Activated T-cell treated with anti-CD3 and anti-CD28 coated beads, Interleukin-2, amount 50 U/mL, for 4 hours (primary cell): ENCODE measurements at regions not wholly inside any gene's neighbourhood (a gene's known extent, or its start where the extent isn't known, plus 50 kb on each side); places are given as distances from the start of the nearest gene placed in this dataset.

Source experiments
- ATAC-seq, 2 donors: fragments of 200-7000 bp; cut with Tn5 transposase; one replicate each; pipeline ENCODE4 v1.10.0; 2021
- DNase-seq: peaks from one replicate; pipeline ENCODE4 v3.0.0-alpha.2; 2020
- H3K27me3 Mint-ChIP-seq: one replicate; pipeline ENCODE4 v1.8.0; 2021; ENCODE audit warnings: low read depth, mixed read lengths
- H3K36me3 Mint-ChIP-seq: one replicate; pipeline ENCODE4 v1.8.0; 2022; ENCODE audit warnings: mixed read lengths; ENCODE audit not compliant: insufficient read depth
- H3K4me1 Mint-ChIP-seq: one replicate; pipeline ENCODE4 v1.8.0; 2021; ENCODE audit warnings: low read depth, mixed read lengths
- H3K4me3 Mint-ChIP-seq: one replicate; pipeline ENCODE4 v1.8.0; 2021; ENCODE audit warnings: mild to moderate bottlenecking, moderate library complexity, mixed read lengths
- H3K9me3 Mint-ChIP-seq: one replicate; pipeline ENCODE4 v1.8.0; 2021; ENCODE audit warnings: mixed read lengths

DNA sequence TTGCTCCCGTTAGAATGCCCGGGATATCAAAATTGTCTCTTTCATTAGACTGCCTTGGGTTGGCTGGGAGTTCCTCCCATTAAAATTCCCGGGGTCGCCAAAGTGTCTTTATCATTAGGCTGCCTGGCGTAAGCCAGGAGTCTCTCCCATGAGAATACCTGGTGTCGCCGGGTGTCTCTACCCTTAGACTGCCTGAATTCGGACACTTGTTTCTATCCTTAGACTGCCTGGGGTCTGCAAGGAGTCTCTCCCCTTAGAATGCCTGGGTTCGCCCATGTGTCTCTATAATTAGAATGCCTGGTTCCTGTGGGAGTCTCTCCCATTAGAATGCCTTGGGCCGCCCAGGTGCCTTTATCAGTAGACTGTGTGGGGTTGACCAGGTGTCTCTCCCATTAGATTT is 1538.2 kb downstream of the UQCRFS1 start:
- ATAC-seq (no peak), DNase-seq (no peak)
- Mint-ChIP-seq H3K9me3 (peaks cover 25% of the 10 kb centered on the region), H3K4me3 (no peak overlapping the region), H3K36me3 (no peaks in the 10 kb centered on the region), H3K4me1 (no peaks in the 10 kb centered on the region), H3K27me3 (no peaks in the 10 kb centered on the region)

DNA sequence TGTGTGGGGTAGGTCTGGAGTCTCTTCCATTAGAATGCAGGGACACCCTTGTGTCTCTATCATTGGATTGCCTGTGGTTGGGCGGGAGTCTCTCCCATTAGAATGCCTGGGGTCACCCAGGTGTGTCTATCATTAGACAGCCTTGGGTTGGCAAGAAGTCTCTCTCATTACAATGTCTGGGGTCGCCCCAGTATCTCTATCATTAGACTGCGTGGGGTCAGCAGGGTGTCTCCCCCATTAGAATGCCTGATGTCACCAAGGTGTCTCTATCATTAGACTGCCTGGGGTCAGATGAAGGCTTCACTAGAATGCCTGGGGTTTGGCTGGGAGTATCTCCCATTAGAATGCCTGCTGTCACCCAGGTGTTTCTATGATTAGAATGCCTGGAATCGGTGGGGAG is 1539.0 kb downstream of the UQCRFS1 start:
- DNase-seq (no peak), ATAC-seq (no peak)
- Mint-ChIP-seq H3K27me3 (no peaks in the 10 kb centered on the region), H3K4me3 (no peak overlapping the region), H3K9me3 (peaks cover 28% of the 10 kb centered on the region), H3K4me1 (no peaks in the 10 kb centered on the region), H3K36me3 (no peaks in the 10 kb centered on the region)

DNA sequence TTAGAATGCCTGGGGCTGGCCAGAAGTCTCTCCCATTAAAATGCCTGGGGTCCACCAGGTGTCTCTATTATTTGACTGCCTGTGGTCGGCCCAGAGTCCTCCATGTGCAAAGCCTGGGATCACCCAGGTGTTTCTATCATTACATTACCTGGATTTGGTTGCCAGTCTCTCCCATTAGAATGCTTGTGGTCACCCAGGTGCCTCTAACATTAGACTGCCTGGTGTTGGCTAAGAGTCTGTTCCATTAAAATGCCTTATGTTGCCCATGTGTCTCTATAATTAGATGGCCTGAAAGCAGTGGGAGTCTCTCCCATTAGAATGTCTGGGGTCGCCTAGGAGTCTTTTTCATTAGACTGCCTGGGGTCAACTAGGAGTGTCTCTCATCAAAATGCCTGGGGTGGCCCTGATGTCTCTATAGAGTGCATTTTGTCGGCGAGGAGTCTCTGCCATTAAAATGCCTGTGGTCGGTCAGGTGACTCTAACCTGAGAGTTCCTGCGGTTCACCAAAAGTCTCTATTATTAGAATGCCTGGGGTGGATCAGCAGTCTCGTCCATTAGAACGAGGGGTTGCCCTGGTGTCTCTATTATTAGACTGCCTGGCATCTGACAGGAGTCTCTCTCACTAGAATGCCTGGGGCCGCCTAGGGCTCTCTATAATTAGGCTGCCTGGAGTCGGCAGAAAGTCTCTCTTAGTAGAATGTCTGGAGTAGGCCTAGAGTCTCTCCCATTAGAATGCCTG is 1540.5 kb downstream of the UQCRFS1 start:
- no peak overlapping the region for H3K4me3 Mint-ChIP-seq
- DNase-seq (no peak), ATAC-seq (no peak)
- H3K4me1 Mint-ChIP-seq, result no peaks in the 10 kb centered on the region
- H3K27me3 Mint-ChIP-seq, result no peaks in the 10 kb centered on the region
- H3K9me3 Mint-ChIP-seq, result peaks cover 19% of the 10 kb centered on the region
- no peaks in the 10 kb centered on the region for H3K36me3 Mint-ChIP-seq

DNA sequence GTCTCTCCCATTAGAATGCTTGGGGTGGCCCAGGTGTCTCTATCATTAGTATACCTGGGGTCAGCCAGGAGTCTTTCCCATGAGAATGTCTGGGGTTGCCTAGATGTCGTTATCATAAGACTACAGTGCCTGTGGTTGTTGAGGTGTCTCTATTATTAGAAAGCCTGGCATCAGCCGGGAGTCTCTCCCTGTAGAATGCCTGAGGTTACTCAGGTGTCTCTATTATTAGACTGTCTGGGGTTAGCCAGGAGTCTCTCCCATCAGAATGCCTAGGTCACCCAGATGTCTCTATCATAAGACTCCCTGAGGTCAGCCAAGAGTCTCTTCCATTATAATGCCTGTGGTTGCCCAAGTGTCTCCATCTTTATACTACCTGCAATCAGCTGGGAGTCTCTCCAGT is 1541.1 kb downstream of the UQCRFS1 start:
- Mint-ChIP-seq H3K9me3 (peaks cover 18% of the 10 kb centered on the region), H3K4me3 (no peak overlapping the region), H3K27me3 (no peaks in the 10 kb centered on the region), H3K36me3 (no peaks in the 10 kb centered on the region), H3K4me1 (no peaks in the 10 kb centered on the region)
- DNase-seq (no peak), ATAC-seq (no peak)

DNA sequence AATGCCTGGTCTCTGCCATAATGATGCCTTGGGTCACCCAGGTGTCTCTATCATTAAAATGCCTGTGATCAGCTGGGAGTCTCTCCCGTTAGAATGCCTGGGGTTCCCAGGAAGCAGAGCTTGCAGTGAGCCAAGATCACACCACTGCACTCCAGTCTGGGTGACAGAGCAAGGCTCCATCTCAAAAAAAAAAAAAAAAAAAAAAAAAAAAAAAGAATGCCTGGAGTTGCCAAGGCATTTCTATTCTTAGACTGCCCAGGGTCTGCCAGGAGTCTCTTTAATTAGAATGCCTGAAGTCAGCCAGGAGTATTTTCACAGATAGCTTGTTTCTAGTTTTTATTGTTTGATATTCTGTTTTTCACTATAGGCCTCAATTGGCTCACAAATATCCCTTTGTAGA is 1552.5 kb downstream of the UQCRFS1 start:
- Mint-ChIP-seq H3K4me1 (no peaks in the 10 kb centered on the region), H3K4me3 (no peak overlapping the region), H3K36me3 (no peaks in the 10 kb centered on the region), H3K9me3 (peaks cover 37% of the 10 kb centered on the region), H3K27me3 (no peaks in the 10 kb centered on the region)
- no peak for ATAC-seq
- DNase-seq, result no peak

DNA sequence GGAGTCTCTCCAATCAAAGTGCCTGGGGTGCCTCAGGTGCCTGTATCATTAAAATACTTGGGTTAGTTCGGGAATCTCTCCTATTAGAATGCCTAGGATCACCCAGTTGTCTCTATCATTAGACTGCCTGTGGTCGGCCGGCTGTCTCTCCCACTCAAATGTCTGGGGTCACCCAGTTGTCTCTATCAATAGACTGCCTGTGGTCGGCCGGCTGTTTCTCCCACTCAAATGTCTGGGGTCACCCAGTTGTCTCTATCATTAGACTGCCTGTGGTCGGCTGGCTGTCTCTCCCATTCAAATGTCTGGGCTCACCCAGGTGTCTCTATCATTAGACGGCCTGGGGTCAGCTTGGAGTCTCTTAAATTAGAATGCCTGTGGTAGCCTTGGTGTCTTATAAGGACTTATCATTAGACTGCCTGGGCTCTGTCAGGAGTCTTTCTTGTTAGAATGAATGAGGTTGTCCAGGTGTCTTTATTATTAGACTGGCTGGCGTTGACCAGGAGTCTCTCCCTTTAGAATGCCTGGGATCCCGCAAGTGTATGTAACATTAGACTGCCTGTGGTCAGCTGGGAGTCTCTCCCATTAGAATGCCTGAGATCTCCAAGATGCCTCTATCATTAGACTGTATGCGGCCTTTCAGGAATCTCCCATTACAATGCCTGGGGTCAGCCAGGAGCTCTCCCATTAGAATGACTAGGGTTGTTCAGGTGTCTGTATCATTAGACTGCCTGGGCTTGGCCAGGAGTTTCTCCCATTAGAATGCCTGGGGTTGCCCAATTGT is 1555.5 kb downstream of the UQCRFS1 start:
- ATAC-seq, result no peak
- no peak for DNase-seq
- peaks cover 33% of the 10 kb centered on the region for H3K9me3 Mint-ChIP-seq
- H3K4me3 Mint-ChIP-seq, result no peak overlapping the region
- no peaks in the 10 kb centered on the region for H3K4me1 Mint-ChIP-seq
- no peaks in the 10 kb centered on the region for H3K27me3 Mint-ChIP-seq
- H3K36me3 Mint-ChIP-seq, result no peaks in the 10 kb centered on the region

DNA sequence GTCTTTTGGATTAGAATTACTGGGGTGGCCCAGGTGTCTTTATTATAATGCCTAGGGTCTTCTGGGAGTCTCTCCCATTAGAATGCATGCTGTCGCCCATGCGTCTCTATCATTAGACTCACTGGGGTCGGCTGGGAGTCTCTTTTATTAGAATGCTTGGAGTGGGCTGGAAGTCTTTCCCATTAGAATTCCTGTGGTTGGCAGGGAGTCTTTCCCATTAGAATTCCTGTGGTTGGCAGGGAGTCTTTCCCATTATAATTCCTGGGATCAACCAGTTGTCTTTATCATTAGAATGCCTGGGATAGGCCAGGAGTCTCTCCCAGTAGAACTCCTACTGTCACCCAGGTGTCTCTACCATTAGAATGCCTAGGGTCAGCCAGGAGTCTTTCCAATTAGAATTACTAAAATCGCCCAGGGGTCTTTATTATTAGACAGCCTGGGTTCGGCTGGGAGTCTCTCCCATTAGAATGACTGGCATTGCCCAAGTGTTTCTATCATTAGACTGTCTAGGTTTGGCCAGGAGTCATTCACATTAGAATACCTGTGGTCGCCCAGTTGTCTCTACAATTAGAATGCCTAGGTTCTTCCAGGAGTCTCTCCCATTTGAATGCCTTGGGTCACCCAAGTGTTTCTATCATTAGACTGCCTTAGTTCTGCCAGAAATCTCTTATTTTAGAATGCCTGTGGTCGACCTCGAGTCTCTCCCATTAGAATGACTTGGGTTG is 1558.5 kb downstream of the UQCRFS1 start:
- DNase-seq (no peak), ATAC-seq (no peak)
- no peaks in the 10 kb centered on the region for H3K27me3 Mint-ChIP-seq
- H3K36me3 Mint-ChIP-seq, result no peaks in the 10 kb centered on the region
- H3K4me1 Mint-ChIP-seq, result no peaks in the 10 kb centered on the region
- no peak overlapping the region for H3K4me3 Mint-ChIP-seq
- peaks cover 47% of the 10 kb centered on the region for H3K9me3 Mint-ChIP-seq

DNA sequence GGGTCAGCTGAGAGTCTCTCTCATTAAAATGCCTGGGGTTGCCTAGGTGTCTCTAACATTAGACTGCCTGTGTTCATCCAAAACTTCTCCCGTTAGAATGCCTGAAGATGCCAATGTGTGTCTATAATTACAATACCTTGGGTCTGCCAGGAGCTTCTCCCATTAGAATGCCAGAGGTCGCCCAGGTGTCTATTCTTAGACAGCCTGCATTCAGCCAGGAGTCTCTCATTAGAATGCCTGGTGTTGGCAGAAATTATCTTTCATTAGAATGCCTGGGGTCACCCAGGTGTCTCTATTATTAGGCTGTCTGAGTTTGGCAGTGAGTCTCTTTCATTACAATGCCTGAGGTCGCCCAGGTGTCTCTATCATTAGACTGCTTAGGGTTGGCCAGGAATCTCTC is 1560.2 kb downstream of the UQCRFS1 start:
- Mint-ChIP-seq H3K27me3 (no peaks in the 10 kb centered on the region), H3K4me3 (no peak overlapping the region), H3K36me3 (no peaks in the 10 kb centered on the region), H3K4me1 (no peaks in the 10 kb centered on the region), H3K9me3 (peaks cover 43% of the 10 kb centered on the region)
- no peak for DNase-seq
- ATAC-seq, result no peak

DNA sequence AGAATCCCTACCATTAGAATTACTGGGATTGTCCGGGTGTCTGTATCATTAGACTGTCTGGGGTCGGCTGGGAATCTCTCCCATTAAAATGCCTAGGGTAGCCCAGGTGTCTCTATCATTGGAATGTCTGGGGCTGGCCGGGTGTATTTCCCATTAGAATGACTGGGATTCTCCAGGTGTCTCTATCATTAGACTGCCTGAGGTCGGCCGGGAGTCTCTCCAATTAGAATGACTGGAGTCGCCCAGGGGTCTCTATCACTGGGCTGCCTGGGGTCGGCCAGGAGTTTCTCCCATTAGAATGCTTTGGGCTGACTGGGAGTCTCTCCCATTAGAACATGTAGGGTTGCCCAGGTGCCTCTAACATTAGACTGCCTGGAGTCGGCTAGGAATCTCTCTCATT is 1560.7 kb downstream of the UQCRFS1 start:
- Mint-ChIP-seq H3K36me3 (no peaks in the 10 kb centered on the region), H3K4me3 (no peak overlapping the region), H3K27me3 (no peaks in the 10 kb centered on the region), H3K4me1 (no peaks in the 10 kb centered on the region), H3K9me3 (peaks cover 43% of the 10 kb centered on the region)
- ATAC-seq, result no peak
- DNase-seq, result no peak

DNA sequence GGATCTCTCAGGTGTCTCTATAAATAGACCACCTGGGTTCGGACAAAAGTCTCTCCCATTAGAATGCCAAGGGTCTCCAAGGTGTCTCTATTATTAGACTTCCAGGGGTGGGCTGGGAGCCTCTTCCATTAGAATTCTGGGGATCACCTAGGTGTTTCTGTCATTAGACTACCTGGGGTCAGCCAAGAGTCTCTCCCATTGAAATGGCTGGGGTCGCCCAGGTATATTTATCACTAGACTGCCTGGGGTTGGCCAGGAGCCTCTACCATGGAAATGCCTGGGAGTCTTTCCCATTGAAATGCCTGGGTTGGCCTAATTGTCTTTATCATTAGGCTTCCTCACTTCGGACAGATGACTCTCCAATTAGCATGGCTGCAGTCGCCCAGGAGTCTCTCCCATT is 1565.5 kb downstream of the UQCRFS1 start:
- Mint-ChIP-seq H3K27me3 (no peaks in the 10 kb centered on the region), H3K4me3 (no peak overlapping the region)
- no peak for ATAC-seq

DNA sequence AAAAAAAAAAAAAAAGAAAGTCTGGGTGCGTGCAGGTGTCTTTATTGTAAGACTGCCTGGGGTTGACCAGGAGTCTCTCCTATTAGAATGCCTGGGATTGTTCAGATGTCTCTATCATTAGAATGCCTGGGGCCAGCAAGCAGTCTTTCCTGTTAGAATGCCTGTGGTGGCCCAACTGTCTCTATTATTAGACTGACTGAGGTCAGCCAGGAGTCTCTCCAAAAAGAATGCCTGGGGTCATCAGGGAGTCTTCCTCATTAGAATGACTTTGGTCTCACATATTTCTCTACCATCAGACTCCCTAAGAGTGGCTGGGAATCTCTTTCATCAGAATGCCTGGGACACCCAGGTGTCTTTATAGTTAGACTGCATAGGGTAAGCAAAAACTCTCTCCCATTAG is 1577.5 kb downstream of the UQCRFS1 start:
- DNase-seq (no peak), ATAC-seq (no peak)
- H3K4me3 Mint-ChIP-seq, result no peak overlapping the region
- no peaks in the 10 kb centered on the region for H3K4me1 Mint-ChIP-seq
- H3K27me3 Mint-ChIP-seq, result no peaks in the 10 kb centered on the region
- H3K36me3 Mint-ChIP-seq, result no peaks in the 10 kb centered on the region
- peaks cover 15% of the 10 kb centered on the region for H3K9me3 Mint-ChIP-seq

More for the DNA sequence above, 1565.5 kb downstream of the UQCRFS1 start:
- Mint-ChIP-seq H3K9me3 (peaks cover 39% of the 10 kb centered on the region), H3K36me3 (no peaks in the 10 kb centered on the region), H3K4me1 (no peaks in the 10 kb centered on the region)
- no peak for DNase-seq

DNA sequence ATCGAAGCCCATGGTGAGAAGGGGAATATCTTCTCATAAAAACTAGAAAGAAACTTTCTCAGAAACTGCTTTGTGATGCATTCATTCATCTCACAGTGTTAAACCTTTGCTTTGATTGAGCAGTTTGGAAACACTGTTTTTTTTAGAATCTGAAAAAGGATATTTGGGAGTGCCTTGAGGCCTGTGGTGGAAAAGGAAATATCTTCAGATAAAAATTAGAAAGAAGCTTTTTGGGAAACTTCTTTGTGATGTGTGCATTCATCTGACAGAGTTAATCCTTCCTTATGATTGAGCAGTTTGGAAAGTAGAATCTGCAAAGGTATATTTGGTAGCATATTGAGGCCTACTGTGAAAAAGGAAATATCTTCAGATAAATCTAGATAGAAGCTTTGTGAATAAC is 1594.9 kb downstream of the UQCRFS1 start:
- DNase-seq (no peak), ATAC-seq (no peak)
- no peaks in the 10 kb centered on the region for H3K36me3 Mint-ChIP-seq
- no peak overlapping the region for H3K4me3 Mint-ChIP-seq
- H3K9me3 Mint-ChIP-seq, result peaks cover 66% of the 10 kb centered on the region
- H3K4me1 Mint-ChIP-seq, result no peaks in the 10 kb centered on the region
- H3K27me3 Mint-ChIP-seq, result no peaks in the 10 kb centered on the region

DNA sequence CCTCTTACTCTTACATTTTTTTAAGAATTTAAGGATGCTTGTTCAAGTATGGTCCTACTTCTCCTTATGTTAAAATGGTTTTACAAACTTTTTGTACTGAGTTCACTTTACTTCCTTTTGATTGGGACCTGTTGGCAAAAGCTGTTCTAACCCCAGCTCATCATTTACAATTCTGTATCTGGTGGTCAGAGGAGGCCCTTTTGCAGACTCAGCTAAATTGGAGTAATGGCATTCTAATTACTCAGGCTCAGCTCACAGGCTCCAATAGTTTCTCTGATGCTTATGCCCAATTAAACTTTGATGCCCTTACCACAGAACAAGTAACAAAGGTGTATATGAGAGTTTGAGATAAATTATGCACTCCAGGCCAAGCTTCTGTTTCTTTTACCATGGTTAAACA is 1632.0 kb downstream of the UQCRFS1 start:
- H3K4me3 Mint-ChIP-seq, result no peak overlapping the region
- no peaks in the 10 kb centered on the region for H3K27me3 Mint-ChIP-seq
- DNase-seq (no peak), ATAC-seq (no peak)
- H3K36me3 Mint-ChIP-seq, result no peaks in the 10 kb centered on the region
- peaks cover 43% of the 10 kb centered on the region for H3K9me3 Mint-ChIP-seq
- no peaks in the 10 kb centered on the region for H3K4me1 Mint-ChIP-seq
